ENCODE measurements at regions not wholly inside any gene's neighbourhood (a gene's known extent, or its start where the extent isn't known, plus 50 kb on each side); places are given as distances from the start of the nearest gene placed in this dataset.

DNA sequence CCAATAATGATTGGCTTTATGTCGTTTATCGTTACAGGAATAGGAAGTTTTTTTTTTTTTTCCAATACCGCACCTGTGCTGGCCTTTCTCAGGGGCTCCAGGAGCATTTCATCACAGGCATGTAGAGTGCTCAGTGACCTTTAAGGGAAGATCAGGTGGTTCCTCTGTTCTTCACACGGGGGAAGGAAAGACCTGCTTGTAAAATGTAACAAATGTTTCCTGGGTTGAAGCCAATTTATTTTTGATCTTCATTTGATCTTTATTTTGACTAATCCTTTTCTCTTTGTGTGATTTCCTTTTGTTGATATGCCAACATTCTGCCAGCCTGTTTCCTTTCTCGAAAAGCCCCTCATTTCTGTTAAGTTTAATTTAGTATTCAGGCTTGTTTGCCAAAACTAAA, 61.9 kb upstream of the HBS1L start:
- TF ChIP-seq EZH2 (IDR thresholded peaks at IDR 0.05; ENCODE audit: borderline replicate concordance, low read depth, low read length, severe bottlenecking): no peak
- TF ChIP-seq CTCF (IDR thresholded peaks at IDR 0.05; ENCODE audit: borderline replicate concordance, extremely low read depth, low read length, poor library complexity, severe bottlenecking): no peak
